Stimulated activated CD8-positive, alpha-beta memory T cell treated with anti-CD3 and anti-CD28 coated beads, Interleukin-15, amount 100 ng/mL, for 4 hours (primary cell): ENCODE measurements at regions not wholly inside any gene's neighbourhood (a gene's known extent, or its start where the extent isn't known, plus 50 kb on each side); places are given as distances from the start of the nearest gene placed in this dataset.

Experiments used
- DNase-seq, 2 donors: peaks; one replicate each; pipeline ENCODE4 v3.0.0-alpha.2; 2020; ENCODE audit warnings: low read depth in 2 of 2

DNA sequence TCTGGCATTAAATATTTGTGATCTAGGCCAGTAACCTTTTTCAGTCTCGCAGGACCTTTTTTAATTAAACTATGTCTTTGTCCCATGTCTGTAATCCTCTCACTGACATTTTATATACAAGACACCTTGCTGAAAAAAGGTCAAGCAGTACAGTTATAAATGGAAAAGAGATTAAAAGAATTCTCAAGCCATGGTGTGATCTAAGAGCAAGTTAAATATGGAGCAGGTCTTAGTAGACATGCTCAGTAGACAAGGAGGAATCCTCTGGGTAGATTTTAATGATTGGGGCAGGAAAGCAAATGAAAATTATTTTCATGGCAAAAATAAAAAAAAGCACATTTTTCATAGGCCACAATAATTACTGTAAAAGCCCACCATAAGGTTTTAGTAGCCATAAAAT, 203.5 kb downstream of the PPP1R3A start:
- no peak for DNase-seq

DNA sequence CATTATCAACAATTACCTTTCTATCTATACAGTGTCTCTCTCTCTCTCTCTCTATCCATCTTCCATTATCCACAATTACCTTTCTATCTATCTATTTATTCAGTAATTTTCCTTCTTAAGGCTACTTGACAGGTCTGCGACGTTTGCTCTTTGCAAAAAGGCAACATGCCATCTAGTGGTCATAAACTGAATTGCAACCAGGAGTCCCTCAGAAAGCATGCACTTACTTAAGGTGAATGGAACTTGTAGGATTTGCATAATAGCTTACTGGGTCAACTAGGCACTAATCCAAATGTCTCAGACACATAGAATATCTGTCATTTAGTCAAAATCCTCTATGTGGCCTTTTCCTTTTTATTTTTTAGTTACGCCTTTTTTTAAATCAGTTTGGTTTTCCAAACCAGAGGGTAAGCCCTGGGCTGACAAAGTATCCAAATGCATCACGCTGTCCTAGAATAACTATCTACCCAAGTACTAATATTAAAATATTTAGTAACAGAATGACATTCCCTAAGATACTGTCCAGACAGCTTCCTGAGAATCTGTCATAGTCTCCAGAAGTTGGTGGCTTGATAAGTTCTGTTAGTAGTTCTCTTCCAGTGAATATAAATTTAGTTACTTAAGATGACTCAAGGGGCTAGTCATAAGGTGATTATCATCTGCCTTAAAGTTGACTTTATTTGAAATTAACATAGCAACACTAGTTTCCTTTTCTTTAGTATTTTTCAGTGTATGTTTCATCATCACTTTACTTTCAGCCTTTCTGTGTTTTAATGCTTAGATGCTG, 208.3 kb downstream of the PPP1R3A start:
- peak in 1 of 2 donors; percentile 3 for DNase-seq

- DNase-seq = no peak
These were observed 213.4 kb downstream of the PPP1R3A start for GRCh38 chr7:113705439-113705838.

DNA sequence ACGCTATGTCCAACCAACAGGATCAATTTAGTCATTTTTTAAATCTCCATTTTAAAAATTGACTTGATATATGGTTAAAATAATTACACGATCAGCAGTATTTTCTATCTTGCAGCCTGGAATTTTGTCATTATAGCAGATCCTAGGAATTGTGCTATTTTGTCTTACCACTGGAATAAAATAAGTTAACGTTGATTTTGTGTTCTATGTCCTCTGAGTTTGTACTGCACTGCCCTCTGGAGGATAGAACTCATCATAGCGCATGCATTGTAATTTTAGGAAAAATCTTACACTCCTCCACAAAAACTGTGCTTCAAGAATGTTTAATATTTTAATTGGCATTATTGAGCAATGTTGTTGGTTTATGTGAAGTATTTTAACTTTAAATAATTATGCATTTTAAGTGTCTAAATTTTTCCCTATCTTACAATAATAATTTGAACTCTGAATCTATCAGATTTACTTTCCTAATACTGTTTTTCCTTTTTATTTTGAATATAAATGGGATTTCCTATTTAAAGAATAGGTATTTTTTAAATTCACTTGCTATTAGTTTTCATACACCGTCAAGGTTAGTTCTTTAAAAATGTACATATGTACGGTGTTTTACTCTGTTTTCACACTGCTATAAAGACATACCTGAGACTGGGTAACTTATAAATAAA, 220.1 kb downstream of the PPP1R3A start:
- DNase-seq = no peak

GRCh38 chr7:113694149-113694548, 224.7 kb downstream of the PPP1R3A start:
- no peak for DNase-seq

- no peak for DNase-seq
These were observed 234.6 kb downstream of the PPP1R3A start for GRCh38 chr7:113684165-113684564.

GRCh38 chr7:113677811-113678210, 241.0 kb downstream of the PPP1R3A start:
- DNase-seq = no peak

DNA sequence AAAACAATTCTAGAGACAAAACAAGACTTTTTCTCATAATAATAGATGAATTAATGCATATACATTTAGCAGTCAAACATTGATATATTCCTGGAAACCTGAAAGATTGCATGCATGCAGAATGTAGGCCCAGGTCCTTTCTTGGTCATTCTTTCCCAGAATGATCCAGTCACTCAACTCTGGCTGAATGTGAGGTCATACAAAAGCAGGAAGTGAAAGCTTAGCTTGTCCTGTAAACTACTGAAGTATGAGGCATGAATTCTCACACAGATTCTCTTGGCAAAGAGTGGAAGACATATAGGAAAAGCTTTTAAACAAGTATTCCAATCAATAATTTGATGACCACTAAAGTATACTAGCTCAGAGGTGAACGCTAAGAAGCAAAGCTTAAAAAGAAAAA, 253.9 kb downstream of the PPP1R3A start:
- DNase-seq = no peak

GRCh38 chr7:113659416-113659815, 259.4 kb downstream of the PPP1R3A start:
- no peak for DNase-seq

GRCh38 chr7:113657603-113658002, 261.2 kb downstream of the PPP1R3A start:
- no peak for DNase-seq

DNA sequence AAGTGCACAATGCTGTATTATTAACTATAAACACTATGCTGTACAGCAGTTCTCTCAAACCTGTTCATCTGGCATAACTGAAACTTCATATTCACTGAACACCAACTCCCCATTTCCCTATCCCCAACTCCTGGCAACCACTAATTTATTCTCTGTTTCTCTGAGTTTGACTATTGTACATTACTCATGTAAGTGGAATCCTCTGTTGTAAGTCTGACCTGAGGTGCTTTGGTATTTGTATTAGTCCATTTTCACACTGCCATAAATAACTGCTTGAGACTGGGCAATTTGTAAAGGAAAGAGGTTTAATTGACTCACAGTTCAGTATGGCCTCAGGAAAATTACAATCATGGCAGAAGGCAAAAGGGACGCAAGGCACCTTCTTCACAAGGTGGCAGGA, 266.3 kb downstream of the PPP1R3A start:
- no peak for DNase-seq

- DNase-seq = no peak
These were observed 269.3 kb downstream of the PPP1R3A start for GRCh38 chr7:113649556-113649955.

- DNase-seq = no peak
These were observed 279.6 kb downstream of the PPP1R3A start for GRCh38 chr7:113639221-113639620.

- DNase-seq = no peak
These were observed 281.9 kb downstream of the PPP1R3A start for GRCh38 chr7:113636727-113637421.

DNA sequence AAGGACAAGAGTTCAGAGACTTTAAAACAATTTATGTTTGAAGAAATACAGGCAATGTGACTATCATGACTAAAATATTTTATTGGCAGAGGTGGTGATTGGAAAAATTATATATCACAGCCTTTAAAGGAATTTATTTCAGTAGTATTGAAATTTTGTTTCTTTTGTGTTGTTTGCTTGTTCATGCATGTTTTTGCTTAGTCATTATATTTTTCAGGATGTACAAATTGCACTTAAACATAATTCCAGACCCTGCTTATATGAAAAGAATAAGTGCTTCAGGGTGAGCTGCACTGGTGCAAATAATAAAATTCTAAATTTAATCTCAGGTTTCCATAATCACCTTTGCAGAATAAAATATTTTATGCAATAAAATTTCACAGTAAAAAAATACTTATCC, 283.3 kb downstream of the PPP1R3A start:
- no peak for DNase-seq

DNA sequence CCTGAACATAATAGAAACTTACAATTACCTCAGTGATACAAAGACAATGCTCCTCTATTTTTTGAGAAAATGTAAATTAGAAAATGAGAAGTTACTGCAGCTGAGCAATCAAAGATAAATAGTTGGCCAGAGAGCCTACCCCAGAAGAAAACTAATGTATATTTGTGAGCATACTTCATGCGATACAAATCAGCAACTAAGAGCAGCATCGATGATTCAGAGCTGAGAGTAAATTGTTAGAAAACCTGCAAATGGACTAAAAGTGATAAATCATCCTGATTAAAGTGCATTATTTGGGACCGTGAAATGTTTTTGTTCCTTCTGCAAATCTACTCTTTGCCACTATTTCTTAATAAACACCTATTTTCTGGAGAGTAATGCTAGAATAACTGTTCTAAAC, 285.7 kb downstream of the PPP1R3A start:
- DNase-seq = no peak

DNA sequence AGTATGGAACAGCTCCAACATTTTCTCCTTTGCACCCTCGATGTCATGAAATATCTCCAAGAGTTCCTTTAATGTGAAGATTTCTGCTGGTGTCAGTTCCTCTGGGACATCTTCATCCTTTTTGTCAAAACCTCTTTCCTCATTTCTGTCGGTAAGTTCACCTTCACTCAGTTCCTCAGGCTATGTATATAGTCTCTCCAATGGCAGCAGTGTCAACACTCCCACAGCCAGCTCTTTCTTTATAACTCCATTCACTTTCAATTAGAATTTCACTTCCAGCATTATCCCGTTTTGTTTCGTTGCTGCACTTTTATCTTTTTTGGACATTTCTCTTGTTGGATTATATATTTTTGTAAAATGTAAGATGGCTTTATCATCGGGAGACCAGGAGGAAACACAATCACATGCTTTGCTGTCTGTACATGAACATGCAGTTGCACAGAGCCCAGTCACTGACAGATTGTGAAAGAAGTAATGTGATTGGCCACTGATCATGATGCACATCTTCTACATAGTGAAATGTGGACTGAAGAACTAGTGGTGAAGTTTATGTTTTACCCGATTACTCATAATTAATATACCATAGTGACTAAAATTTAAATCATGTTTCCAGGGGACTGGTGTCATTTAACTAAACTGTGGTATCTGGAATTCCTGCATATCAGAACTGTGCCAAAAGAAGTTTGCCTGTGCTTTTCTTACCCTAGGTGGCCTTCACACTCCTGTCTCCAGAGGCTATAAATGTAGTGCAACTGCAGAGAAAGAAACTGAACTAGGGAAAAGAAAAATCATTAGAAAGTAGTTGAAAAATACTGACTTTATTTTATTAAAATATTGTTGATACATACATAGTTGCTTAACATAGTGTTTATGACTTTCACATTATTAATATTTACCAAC, 289.6 kb downstream of the PPP1R3A start:
- DNase-seq = no peak

DNA sequence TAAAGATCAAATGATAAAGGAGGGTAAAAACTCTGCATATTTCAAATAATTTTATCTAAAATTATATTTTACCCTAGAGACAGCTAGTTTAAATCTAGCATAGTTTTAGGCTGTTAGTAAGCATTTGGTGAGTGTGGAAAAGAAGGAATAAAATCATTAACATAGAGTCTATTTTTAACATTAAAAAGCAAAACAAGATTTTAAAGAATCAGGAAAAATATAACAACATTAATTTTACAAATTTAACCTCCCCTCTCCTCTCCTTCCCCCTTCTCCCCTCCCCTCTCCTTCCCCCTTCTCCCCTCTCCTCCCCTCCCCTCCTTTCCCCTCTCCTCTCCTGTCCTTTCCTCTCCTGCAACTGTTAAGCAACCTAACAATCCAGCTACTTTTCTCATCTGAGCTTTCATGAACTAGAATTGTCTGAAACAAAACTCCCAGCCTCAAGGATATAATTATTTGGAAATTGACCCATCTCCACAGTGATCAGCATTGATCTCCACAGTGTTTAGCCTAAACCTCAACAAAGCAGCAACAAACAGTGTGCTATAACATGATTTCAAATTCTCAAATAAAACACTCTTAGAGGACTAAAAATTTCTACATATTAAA, 293.2 kb downstream of the PPP1R3A start:
- no peak for DNase-seq

- no peak for DNase-seq
These were observed 296.0 kb downstream of the PPP1R3A start for GRCh38 chr7:113622796-113623195.

GRCh38 chr7:113610572-113610971, 308.2 kb downstream of the PPP1R3A start:
- DNase-seq = no peak

DNA sequence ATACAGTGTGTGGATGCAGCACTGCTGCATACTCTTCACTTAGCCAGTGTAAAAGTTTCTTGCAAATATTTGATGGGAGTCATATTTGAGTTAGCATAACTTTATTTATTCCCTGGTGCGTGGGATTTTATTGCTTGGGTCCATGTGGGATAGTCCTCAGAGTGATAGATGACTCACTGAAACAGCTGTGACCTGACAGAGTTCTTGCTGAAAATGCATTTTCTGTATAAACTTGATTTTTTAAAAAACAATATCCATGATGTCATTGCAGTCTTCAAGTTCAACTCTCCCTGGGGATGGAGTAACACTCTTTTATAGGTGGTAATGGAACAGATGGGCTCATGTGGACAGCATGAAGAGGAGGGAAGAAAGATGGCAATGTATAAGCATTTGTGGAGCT, 310.0 kb downstream of the PPP1R3A start:
- DNase-seq = no peak
